ENCODE measurements at regions not wholly inside any gene's neighbourhood (a gene's known extent, or its start where the extent isn't known, plus 50 kb on each side); places are given as distances from the start of the nearest gene placed in this dataset.

DNA sequence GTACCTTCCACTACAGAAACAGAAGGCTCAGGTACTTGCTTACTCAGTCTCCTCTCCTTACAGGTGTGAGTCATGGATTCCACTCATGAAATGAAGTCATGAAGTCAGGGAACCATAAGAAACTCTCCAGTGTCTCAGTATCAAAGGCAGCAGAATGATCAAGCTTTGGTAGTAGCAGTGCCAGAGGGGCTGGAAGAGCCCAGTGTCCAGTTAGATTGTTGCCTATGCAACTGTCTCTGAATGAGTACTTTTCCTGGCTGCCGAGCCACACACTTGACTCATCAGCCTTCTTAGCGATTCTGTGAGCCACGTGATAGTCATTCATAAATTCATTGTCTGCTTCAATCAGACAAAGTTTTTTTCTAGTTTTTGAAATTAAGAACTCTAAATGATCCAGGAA, 52.2 kb upstream of the DTNBP1 start:
- Histone ChIP-seq H3K4me3 (ENCODE audit: low read depth in 2 of 2, low read length in 1 of 2) (no peak overlapping the region), H3F3A (replicated peaks; ENCODE audit: insufficient read depth) (no peaks in the 10 kb centered on the region), H2AFZ (ENCODE audit: low read depth) (no peak overlapping the region), H3K27ac (ENCODE audit: low read depth in 2 of 2, low read length in 1 of 2) (no peak overlapping the region), H3K27me3 (ENCODE audit: insufficient read depth) (no peaks in the 10 kb centered on the region), H3K4me2 (no peak overlapping the region), H3K79me2 (ENCODE audit: insufficient read depth) (no peaks in the 10 kb centered on the region), H3K9me2 (no peaks in the 10 kb centered on the region), H3K36me3 (replicated peaks in 1 of 2; ENCODE audit: control insufficient read depth in 1 of 2, insufficient read depth in 2 of 2, low read length in 1 of 2) (no peaks in the 10 kb centered on the region), H3K9me3 (no peaks in the 10 kb centered on the region), H3K4me1 (ENCODE audit: control insufficient read depth in 1 of 2, insufficient read depth in 2 of 2, low read depth in 1 of 2, low read length in 1 of 2) (no peaks in the 10 kb centered on the region), H3K9ac (no peak overlapping the region), H4K20me1 (ENCODE audit: insufficient read depth) (no peaks in the 10 kb centered on the region)
- WGBS (ENCODE audit: low lambda C conversion rate) = 45% methylated on average over 3 of the region's 3 CpGs
- DNase-seq = no peak
- TF ChIP-seq RAD21 (IDR thresholded peaks at IDR 0.05; ENCODE audit: low read length) (no peak), TAF1 (IDR thresholded peaks at IDR 0.05; ENCODE audit: borderline replicate concordance, low read depth, low read length) (no peak), ELF1 (IDR thresholded peaks at IDR 0.05) (no peak), RFX5 (IDR thresholded peaks at IDR 0.05; ENCODE audit: low read length) (no peak), NFIC (IDR thresholded peaks at IDR 0.05; ENCODE audit: borderline replicate concordance) (no peak), FOXM1 (IDR thresholded peaks at IDR 0.05; ENCODE audit: low read depth) (no peak), PBX3 (IDR thresholded peaks at IDR 0.05) (no peak), SIN3A (IDR thresholded peaks at IDR 0.05; ENCODE audit: borderline replicate concordance, low read depth, low read length) (no peak), FOXJ3 (CRISPR knock-in tag; IDR thresholded peaks at IDR 0.05) (no peak), ZBTB33 (IDR thresholded peaks at IDR 0.05; ENCODE audit: borderline replicate concordance, low read depth) (no peak), REST (IDR thresholded peaks at IDR 0.05; ENCODE audit: low read depth, low read length) (no peak), TEAD4 (IDR thresholded peaks at IDR 0.05; ENCODE audit: borderline replicate concordance, insufficient read depth) (no peak), GABPA (IDR thresholded peaks at IDR 0.05; ENCODE audit: low read depth) (no peak), NRF1 (IDR thresholded peaks at IDR 0.05; ENCODE audit: low read depth, low read length) (no peak), IRF3 (IDR thresholded peaks at IDR 0.05; ENCODE audit: low read depth, low read length) (no peak), MXI1 (IDR thresholded peaks at IDR 0.05; ENCODE audit: low read depth, low read length) (no peak)
- TF ChIP-seq, protein P1, sequence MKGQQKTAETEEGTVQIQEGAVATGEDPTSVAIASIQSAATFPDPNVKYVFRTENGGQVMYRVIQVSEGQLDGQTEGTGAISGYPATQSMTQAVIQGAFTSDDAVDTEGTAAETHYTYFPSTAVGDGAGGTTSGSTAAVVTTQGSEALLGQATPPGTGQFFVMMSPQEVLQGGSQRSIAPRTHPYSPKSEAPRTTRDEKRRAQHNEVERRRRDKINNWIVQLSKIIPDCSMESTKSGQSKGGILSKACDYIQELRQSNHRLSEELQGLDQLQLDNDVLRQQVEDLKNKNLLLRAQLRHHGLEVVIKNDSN (IDR thresholded peaks at IDR 0.05; ENCODE audit: borderline replicate concordance, low read depth) = no peak
- CTCF ChIA-PET = no interaction called here
- POLR2A ChIA-PET = no interaction called here
